HCT116 (cell line): ENCODE measurements at regions not wholly inside any gene's neighbourhood (a gene's known extent, or its start where the extent isn't known, plus 50 kb on each side); places are given as distances from the start of the nearest gene placed in this dataset.

ENCODE experiments used
- POLR2A ChIP-seq: IDR thresholded peaks from 2 replicates; pipeline ENCODE4 v1.7.0; 2011; ENCODE audit warnings: borderline replicate concordance; ENCODE audit not compliant: insufficient read depth, insufficient read length; ENCODE audit errors: extremely low read depth
- POLR2AphosphoS5 ChIP-seq: IDR thresholded peaks from 2 replicates; pipeline ENCODE4 v1.6.1; 2011; ENCODE audit warnings: mild to moderate bottlenecking, low read depth, low read length, moderate library complexity
- TF ChIP-seq, protein P1 (sequence below), 3 experiments: fragments of 200-600 bp in 1 of 3; sonication (generic) in 1 of 3; IDR thresholded peaks in 2 of 3; conservative IDR thresholded peaks in 1 of 3; 2 replicates each; pipeline ENCODE4 v1.5.1; 2012 to 2017; ENCODE audit warnings: low read depth in 2 of 3, low read length in 2 of 3, antibody characterized with exemption in 1 of 3, borderline replicate concordance in 1 of 3, control low read depth in 1 of 3, mild to moderate bottlenecking in 1 of 3, mixed read lengths in 1 of 3, mixed run types in 1 of 3, moderate library complexity in 1 of 3; ENCODE audit not compliant: insufficient read depth in 1 of 3

DNA sequence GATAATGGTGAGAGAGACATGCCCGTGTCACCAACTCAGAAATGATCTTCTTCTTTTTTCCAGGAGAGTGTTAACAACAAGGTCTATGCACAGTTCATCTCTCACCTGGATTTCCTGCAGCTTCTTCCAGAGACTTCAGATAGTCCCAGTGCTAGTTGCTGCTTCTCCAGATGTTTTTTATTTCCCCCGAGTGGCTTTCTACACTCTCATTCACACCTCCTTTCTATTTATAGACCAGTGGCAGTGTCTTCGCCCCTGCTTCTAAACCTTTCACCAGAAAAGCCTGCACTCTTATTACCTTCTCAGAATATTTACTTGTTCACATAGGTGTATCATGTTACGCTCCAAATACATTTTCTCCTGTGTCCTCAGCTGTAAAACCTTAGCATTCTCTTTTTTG, 558.8 kb upstream of the CHAC2 start:
- TF ChIP-seq POLR2A (no peak), POLR2AphosphoS5 (no peak)
- TF ChIP-seq, protein P1, sequence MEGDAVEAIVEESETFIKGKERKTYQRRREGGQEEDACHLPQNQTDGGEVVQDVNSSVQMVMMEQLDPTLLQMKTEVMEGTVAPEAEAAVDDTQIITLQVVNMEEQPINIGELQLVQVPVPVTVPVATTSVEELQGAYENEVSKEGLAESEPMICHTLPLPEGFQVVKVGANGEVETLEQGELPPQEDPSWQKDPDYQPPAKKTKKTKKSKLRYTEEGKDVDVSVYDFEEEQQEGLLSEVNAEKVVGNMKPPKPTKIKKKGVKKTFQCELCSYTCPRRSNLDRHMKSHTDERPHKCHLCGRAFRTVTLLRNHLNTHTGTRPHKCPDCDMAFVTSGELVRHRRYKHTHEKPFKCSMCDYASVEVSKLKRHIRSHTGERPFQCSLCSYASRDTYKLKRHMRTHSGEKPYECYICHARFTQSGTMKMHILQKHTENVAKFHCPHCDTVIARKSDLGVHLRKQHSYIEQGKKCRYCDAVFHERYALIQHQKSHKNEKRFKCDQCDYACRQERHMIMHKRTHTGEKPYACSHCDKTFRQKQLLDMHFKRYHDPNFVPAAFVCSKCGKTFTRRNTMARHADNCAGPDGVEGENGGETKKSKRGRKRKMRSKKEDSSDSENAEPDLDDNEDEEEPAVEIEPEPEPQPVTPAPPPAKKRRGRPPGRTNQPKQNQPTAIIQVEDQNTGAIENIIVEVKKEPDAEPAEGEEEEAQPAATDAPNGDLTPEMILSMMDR (IDR thresholded peaks at IDR 0.05 in 2 of 3, conservative IDR thresholded peaks at IDR 0.05 in 1 of 3; ENCODE audit: borderline replicate concordance in 1 of 3, insufficient read depth in 1 of 3, low read depth in 2 of 3, low read length in 2 of 3), result no peak
